Thyroid gland (tissue), 4 donors: ENCODE measurements at regions not wholly inside any gene's neighbourhood (a gene's known extent, or its start where the extent isn't known, plus 50 kb on each side); places are given as distances from the start of the nearest gene placed in this dataset.

Source experiments
- CTCF ChIP-seq, 6 experiments: fragments of 200-600 bp in 3 of 6; fragments of 450-650 bp in 3 of 6; sonication (generic) in 3 of 6; IDR thresholded peaks; one replicate each; pipeline ENCODE4 v1.5.1; 2016 to 2019; ENCODE audit warnings: antibody characterized with exemption in 6 of 6, mild to moderate bottlenecking in 2 of 6, inconsistent platforms in 1 of 6, moderate library complexity in 1 of 6
- POLR2A ChIP-seq, 2 donors: fragments of 450-650 bp; IDR thresholded peaks; one replicate each; pipeline ENCODE4 v1.6.1; 2017; ENCODE audit warnings: antibody characterized with exemption in 2 of 2, mild to moderate bottlenecking in 2 of 2, moderate library complexity in 1 of 2

- TF ChIP-seq CTCF (IDR thresholded peaks at IDR 0.05) (no peak), POLR2A (IDR thresholded peaks at IDR 0.05) (no peak)
These were observed 234.5 kb upstream of the ZBTB20 start for GRCh38 chr3:115381573-115381912.
